ENCODE measurements at regions not wholly inside any gene's neighbourhood (a gene's known extent, or its start where the extent isn't known, plus 50 kb on each side); places are given as distances from the start of the nearest gene placed in this dataset.

DNA sequence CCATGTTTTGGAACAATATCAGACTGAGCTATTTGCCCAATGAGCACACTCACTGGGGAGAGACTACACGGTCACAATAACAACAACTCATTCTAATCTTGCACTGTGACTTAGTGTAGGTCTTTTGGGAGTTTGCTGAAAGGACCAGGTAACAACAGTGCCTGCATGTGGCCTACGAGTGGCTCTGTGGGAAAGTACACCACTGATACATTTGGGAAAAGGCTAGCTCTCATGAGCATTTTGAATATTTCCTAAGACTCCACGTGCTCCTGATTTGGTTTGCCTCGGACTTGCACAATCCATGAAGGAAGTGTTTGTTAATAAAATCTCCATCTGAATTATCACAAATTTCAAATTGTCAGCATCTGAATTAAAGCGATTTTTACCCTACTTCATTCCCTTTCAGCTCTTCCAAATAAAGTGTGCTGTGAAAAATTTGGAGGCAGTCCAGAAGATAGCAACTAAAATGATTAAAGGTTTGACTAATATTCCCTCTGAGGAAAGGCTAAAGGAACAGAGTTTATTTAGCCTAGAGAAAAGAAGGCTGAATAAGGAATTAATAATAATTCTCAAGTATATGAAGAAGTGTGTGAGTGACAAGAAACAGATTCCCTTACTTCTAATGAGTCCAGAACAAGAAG, 406.4 kb downstream of the PPARGC1A start:
- H3K79me2 ChIP-seq (ENCODE audit: insufficient read depth, low read length) = no peaks in the 10 kb centered on the region
- no peaks in the 10 kb centered on the region for H3K27me3 ChIP-seq (ENCODE audit: insufficient read depth, low read length, poor library complexity, severe bottlenecking)
- H3K4me3 ChIP-seq (ENCODE audit: low read length, poor library complexity, severe bottlenecking) = no peak overlapping the region
- no peak overlapping the region for H3K4me2 ChIP-seq (ENCODE audit: low read depth, low read length, poor library complexity, severe bottlenecking)
- H3K9me3 ChIP-seq (ENCODE audit: insufficient read depth, low read depth, low read length) = no peaks in the 10 kb centered on the region
- TF ChIP-seq, protein P1, sequence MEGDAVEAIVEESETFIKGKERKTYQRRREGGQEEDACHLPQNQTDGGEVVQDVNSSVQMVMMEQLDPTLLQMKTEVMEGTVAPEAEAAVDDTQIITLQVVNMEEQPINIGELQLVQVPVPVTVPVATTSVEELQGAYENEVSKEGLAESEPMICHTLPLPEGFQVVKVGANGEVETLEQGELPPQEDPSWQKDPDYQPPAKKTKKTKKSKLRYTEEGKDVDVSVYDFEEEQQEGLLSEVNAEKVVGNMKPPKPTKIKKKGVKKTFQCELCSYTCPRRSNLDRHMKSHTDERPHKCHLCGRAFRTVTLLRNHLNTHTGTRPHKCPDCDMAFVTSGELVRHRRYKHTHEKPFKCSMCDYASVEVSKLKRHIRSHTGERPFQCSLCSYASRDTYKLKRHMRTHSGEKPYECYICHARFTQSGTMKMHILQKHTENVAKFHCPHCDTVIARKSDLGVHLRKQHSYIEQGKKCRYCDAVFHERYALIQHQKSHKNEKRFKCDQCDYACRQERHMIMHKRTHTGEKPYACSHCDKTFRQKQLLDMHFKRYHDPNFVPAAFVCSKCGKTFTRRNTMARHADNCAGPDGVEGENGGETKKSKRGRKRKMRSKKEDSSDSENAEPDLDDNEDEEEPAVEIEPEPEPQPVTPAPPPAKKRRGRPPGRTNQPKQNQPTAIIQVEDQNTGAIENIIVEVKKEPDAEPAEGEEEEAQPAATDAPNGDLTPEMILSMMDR (conservative IDR thresholded peaks at IDR 0.05; ENCODE audit: low read length) = no peak
- no peak for TF ChIP-seq EZH2phosphoT487 (IDR thresholded peaks at IDR 0.05; ENCODE audit: borderline replicate concordance)
- no peak overlapping the region for H3K9ac ChIP-seq (ENCODE audit: low read depth, low read length, poor library complexity, severe bottlenecking)
- no peaks in the 10 kb centered on the region for H3F3A ChIP-seq (ENCODE audit: low read depth)
- no peak overlapping the region for H2AFZ ChIP-seq (ENCODE audit: low read length)
- no peaks in the 10 kb centered on the region for H3K9me2 ChIP-seq (replicated peaks; ENCODE audit: low read depth, low read length)
- no peaks in the 10 kb centered on the region for H3K4me1 ChIP-seq (ENCODE audit: insufficient read depth, low read length, poor library complexity, severe bottlenecking)
- no peaks in the 10 kb centered on the region for H3K36me3 ChIP-seq (ENCODE audit: insufficient read depth, low read length)
- H4K20me1 ChIP-seq (ENCODE audit: insufficient read depth, low read length, poor library complexity, severe bottlenecking) = no peaks in the 10 kb centered on the region

GRCh38 chr4:23481566-23481965, 408.3 kb downstream of the PPARGC1A start:
- Histone ChIP-seq H3K9me3 (ENCODE audit: insufficient read depth, low read depth, low read length) (no peaks in the 10 kb centered on the region), H3K79me2 (ENCODE audit: insufficient read depth, low read length) (no peaks in the 10 kb centered on the region), H3K9ac (ENCODE audit: low read depth, low read length, poor library complexity, severe bottlenecking) (no peak overlapping the region), H3K27me3 (ENCODE audit: insufficient read depth, low read length, poor library complexity, severe bottlenecking) (no peaks in the 10 kb centered on the region), H3K9me2 (replicated peaks; ENCODE audit: low read depth, low read length) (no peaks in the 10 kb centered on the region), H3K4me2 (ENCODE audit: low read depth, low read length, poor library complexity, severe bottlenecking) (no peak overlapping the region), H3F3A (ENCODE audit: low read depth) (no peaks in the 10 kb centered on the region), H4K20me1 (ENCODE audit: insufficient read depth, low read length, poor library complexity, severe bottlenecking) (no peaks in the 10 kb centered on the region), H2AFZ (ENCODE audit: low read length) (no peak overlapping the region), H3K4me1 (ENCODE audit: insufficient read depth, low read length, poor library complexity, severe bottlenecking) (no peaks in the 10 kb centered on the region), H3K36me3 (ENCODE audit: insufficient read depth, low read length) (no peaks in the 10 kb centered on the region), H3K4me3 (ENCODE audit: low read length, poor library complexity, severe bottlenecking) (no peak overlapping the region)
- TF ChIP-seq EZH2phosphoT487 (IDR thresholded peaks at IDR 0.05; ENCODE audit: borderline replicate concordance) = no peak
- TF ChIP-seq, protein P1 (conservative IDR thresholded peaks at IDR 0.05; ENCODE audit: low read length) = no peak

DNA sequence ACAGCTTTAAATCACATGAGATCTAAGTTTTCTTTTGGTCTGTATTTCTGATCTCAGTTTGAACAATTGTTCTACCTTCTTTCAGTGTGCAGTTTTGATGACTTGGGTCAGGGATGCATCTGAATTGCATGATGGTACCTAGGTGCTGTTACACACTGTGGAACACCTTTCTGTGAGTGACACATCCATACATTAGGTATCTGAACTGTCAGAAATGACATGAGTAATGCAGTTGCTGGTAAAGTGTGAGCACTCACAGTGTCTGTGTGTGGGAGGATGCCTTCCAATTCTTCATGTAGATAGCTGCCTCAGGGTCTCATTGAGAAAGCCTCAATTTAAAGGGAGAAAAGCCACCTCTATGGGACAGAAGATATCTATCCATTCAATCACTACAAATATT, 411.9 kb downstream of the PPARGC1A start:
- Histone ChIP-seq H3F3A (ENCODE audit: low read depth) (no peaks in the 10 kb centered on the region), H3K27me3 (ENCODE audit: insufficient read depth, low read length, poor library complexity, severe bottlenecking) (no peaks in the 10 kb centered on the region), H3K9me2 (replicated peaks; ENCODE audit: low read depth, low read length) (no peaks in the 10 kb centered on the region), H3K79me2 (ENCODE audit: insufficient read depth, low read length) (no peaks in the 10 kb centered on the region), H3K36me3 (ENCODE audit: insufficient read depth, low read length) (no peaks in the 10 kb centered on the region), H4K20me1 (ENCODE audit: insufficient read depth, low read length, poor library complexity, severe bottlenecking) (no peaks in the 10 kb centered on the region), H3K9me3 (ENCODE audit: insufficient read depth, low read depth, low read length) (no peaks in the 10 kb centered on the region), H2AFZ (ENCODE audit: low read length) (no peak overlapping the region), H3K4me3 (ENCODE audit: low read length, poor library complexity, severe bottlenecking) (no peak overlapping the region), H3K9ac (ENCODE audit: low read depth, low read length, poor library complexity, severe bottlenecking) (no peak overlapping the region), H3K4me2 (ENCODE audit: low read depth, low read length, poor library complexity, severe bottlenecking) (no peak overlapping the region), H3K4me1 (ENCODE audit: insufficient read depth, low read length, poor library complexity, severe bottlenecking) (no peaks in the 10 kb centered on the region)
- TF ChIP-seq, protein P1 (conservative IDR thresholded peaks at IDR 0.05; ENCODE audit: low read length) = no peak
- no peak for TF ChIP-seq EZH2phosphoT487 (IDR thresholded peaks at IDR 0.05; ENCODE audit: borderline replicate concordance)
